ENCODE measurements at regions not wholly inside any gene's neighbourhood (a gene's known extent, or its start where the extent isn't known, plus 50 kb on each side); places are given as distances from the start of the nearest gene placed in this dataset.
A peak's percentile ranks its signal among the peaks of the same experiment; 100 is the strongest.

DNA sequence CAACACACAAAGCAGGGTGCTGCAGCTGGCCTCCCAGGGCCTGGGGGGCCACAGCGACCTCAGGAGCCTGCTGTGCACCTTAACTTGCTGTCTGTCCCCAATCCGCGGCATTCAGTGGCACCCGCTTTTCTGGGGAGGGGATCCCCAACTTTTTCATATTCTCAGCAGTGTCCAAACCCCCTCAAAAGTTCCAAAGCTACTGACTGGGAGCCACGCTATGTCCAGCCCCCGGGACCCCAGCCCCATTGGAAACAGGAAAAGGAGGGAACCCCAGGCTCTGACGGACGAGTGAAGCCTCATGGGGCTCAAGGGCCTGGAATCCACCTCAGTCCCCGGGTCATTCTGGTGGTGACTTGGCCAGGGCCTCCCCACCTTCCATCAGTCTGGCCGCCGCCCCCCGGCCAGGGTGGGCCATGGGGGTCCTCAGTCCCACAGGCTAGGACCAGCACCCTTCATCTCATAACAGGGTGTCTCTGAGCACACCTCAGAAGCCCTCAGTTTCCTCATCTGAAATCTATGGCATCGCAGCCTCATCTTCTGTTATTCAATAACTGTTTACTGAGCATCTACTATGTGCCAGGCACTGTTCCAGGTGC is 127.3 kb downstream of the NCOR2 start:
- Histone ChIP-seq H3K27me3 (ENCODE audit: control insufficient read depth, insufficient read depth, low read length) (peaks cover 8% of the 10 kb centered on the region), H3K4me3 (ENCODE audit: low read depth, low read length) (no peak overlapping the region), H3K4me1 (ENCODE audit: control insufficient read depth, insufficient read depth, low read length) (peaks cover 17% of the 10 kb centered on the region), H3K27ac (ENCODE audit: low read depth, low read length) (no peak overlapping the region), H3K36me3 (ENCODE audit: control insufficient read depth, insufficient read depth, low read length) (peaks cover 25% of the 10 kb centered on the region; the same call in 1 of the 2 replicates), H3K9ac (ENCODE audit: low read length) (no peak overlapping the region), H3K9me3 (ENCODE audit: control insufficient read depth, insufficient read depth, low read depth, low read length) (no peaks in the 10 kb centered on the region)

DNA sequence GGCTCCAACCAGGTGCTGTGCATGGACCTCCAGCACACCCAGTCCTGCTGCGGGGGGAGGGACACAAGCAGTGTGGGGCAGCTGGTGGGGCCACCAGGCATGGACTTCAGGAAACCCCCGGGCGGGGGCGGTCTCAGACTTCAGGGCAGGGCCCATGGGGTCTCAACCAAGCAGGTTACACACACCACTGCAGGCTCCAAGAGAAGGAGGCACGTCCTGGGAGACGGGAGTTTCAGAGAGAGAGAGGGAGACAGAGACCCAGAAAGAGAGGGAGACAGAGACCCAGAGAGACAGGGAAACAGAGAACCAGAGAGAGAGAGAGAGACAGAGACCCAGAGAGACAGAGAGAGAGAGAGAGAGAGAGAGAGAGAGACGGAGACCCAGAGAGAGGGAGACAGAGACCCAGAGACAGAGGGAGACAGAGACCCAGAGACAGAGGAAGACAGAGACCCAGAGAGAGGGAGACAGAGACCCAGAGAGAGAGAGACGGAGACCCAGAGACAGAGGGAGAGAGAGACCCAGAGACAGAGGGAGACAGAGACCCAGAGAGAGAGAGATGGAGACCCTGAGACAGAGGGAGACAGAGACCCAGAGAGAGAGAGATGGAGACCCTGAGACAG is 128.9 kb downstream of the NCOR2 start:
- Histone ChIP-seq H3K27me3 (ENCODE audit: control insufficient read depth, insufficient read depth, low read length) (peaks cover 8% of the 10 kb centered on the region), H3K9me3 (ENCODE audit: control insufficient read depth, insufficient read depth, low read depth, low read length) (no peaks in the 10 kb centered on the region), H3K27ac (ENCODE audit: low read depth, low read length) (no peak overlapping the region), H3K36me3 (ENCODE audit: control insufficient read depth, insufficient read depth, low read length) (peaks cover 17% of the 10 kb centered on the region; the same call in 1 of the 2 replicates), H3K9ac (ENCODE audit: low read length) (no peak overlapping the region), H3K4me1 (ENCODE audit: control insufficient read depth, insufficient read depth, low read length) (peaks cover 31% of the 10 kb centered on the region), H3K4me3 (ENCODE audit: low read depth, low read length) (no peak overlapping the region)

DNA sequence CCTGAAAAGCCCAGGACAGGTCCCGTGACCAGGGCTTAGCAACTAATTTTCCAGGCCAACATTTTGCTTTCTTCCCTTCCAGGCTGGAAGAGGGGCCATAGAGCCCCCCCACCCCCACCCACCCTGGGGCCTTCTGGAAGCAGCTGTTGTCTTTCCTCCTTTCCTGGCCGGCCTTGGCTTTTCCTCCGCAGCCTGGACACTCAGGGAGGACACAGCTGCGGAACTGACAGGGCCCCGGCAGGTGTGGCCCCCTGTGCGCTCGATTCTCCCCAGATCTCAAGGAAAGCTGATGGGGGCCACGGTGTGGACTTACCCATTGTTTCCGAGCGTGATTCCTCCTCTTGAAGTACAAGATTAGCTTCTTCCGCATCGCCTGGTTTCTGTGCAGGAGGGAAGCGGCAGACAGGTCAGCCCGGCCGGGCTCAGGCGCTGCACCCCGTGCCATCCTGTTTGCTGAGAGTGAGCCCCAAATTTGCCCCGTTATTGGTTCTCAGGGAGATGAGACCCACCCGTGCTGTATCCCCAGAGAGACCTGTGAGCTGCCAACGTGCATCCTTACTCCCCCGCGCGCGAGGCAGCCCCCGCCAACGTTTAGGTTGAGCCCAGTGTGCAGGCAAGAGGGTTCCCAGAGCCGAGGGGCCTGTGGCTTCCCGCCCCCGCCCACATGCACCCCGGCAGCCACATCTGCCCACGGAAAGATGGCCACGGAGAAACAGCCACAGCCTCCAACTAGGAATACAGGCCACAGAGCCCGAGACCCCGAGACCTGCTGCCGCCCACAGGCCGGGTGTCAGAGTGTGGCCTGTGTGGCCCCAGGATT is 129.6 kb downstream of the NCOR2 start:
- Histone ChIP-seq H3K9ac (ENCODE audit: low read length) (no peak overlapping the region), H3K4me1 (ENCODE audit: control insufficient read depth, insufficient read depth, low read length) (peaks cover 39% of the 10 kb centered on the region), H3K9me3 (ENCODE audit: control insufficient read depth, insufficient read depth, low read depth, low read length) (no peaks in the 10 kb centered on the region), H3K27me3 (ENCODE audit: control insufficient read depth, insufficient read depth, low read length) (peaks cover 8% of the 10 kb centered on the region), H3K27ac (ENCODE audit: low read depth, low read length) (no peak overlapping the region), H3K4me3 (ENCODE audit: low read depth, low read length) (no peak overlapping the region), H3K36me3 (ENCODE audit: control insufficient read depth, insufficient read depth, low read length) (peaks cover 18% of the 10 kb centered on the region; the same call in 1 of the 2 replicates)

DNA sequence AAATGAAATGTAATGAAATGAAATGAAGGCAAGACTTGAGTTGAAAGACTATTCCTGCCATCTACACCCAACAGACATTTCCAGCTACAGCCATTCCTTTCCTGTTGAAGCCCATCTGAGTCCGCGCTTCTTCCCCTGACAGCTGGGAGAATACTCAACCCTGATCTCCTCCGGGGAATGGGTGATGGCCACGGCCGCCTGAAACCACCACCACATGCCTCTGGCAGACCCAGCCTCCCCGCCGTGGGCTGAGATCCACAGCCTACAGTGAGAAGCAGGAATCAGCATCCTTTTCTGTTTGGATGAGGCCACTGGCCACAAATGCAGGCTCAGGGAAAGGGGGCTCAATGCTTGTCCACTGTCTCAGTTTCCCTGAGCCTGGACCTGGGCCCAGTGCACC is 130.3 kb downstream of the NCOR2 start:
- Histone ChIP-seq H3K4me3 (ENCODE audit: low read depth, low read length) (no peak overlapping the region), H3K9ac (ENCODE audit: low read length) (no peak overlapping the region), H3K27ac (ENCODE audit: low read depth, low read length) (no peak overlapping the region), H3K4me1 (ENCODE audit: control insufficient read depth, insufficient read depth, low read length) (peaks cover 39% of the 10 kb centered on the region), H3K27me3 (ENCODE audit: control insufficient read depth, insufficient read depth, low read length) (peaks cover 8% of the 10 kb centered on the region), H3K9me3 (ENCODE audit: control insufficient read depth, insufficient read depth, low read depth, low read length) (no peaks in the 10 kb centered on the region), H3K36me3 (ENCODE audit: control insufficient read depth, insufficient read depth, low read length) (peaks cover 12% of the 10 kb centered on the region; the same call in 1 of the 2 replicates)

DNA sequence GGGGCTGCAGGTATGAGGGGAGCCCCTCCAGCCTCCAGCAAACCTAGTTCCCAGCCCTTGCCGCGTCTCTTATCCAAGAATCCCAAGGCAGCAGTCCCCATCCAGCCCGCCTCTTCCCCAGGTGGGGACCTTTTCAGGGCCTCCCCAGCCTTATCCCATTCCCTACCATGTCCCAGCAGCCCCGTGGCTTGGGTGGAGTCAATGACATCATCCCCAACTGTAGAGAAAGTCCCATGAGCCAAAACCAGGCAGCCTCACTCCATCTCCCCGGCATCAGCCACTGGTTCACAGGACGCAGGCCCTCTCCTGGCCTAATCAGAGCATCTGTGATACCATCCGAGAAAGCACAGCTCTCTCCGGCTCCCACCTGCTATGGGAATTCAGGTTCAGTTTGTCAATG is 131.0 kb downstream of the NCOR2 start:
- H3K27ac ChIP-seq (ENCODE audit: low read depth, low read length), result no peak overlapping the region
- H3K27me3 ChIP-seq (ENCODE audit: control insufficient read depth, insufficient read depth, low read length), result peaks cover 8% of the 10 kb centered on the region
- H3K4me1 ChIP-seq (ENCODE audit: control insufficient read depth, insufficient read depth, low read length), result peaks cover 34% of the 10 kb centered on the region
- H3K36me3 ChIP-seq (ENCODE audit: control insufficient read depth, insufficient read depth, low read length), result peaks cover 12% of the 10 kb centered on the region; the same call in 1 of the 2 replicates
- H3K4me3 ChIP-seq (ENCODE audit: low read depth, low read length), result no peak overlapping the region
- no peak overlapping the region for H3K9ac ChIP-seq (ENCODE audit: low read length)
- H3K9me3 ChIP-seq (ENCODE audit: control insufficient read depth, insufficient read depth, low read depth, low read length), result no peaks in the 10 kb centered on the region

DNA sequence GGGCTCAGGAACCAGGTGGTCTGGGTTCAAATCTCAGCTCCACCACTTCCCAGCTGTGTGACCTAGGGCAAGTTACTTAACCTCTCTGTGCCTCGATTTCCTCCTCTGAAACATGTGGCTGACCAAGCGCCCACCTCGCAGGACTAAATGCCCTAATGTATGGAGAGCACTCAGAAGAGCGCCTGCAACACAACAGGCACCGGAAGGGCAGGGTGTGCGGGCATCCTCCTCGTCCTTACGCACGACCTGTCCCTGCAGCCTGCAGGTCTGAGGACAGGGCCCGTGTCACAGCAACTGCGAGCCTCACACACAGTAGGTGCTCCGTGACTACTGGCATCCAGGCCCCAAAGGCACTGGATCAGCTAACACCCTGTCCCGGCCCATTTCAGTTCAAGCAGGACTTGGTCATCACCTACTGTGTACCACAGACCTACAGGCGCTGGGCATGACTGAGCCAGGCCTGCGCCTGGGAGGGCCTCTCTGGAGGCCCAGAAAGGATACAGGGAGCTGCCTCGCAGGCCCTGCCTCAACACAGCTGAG is 131.5 kb downstream of the NCOR2 start:
- H3K9ac ChIP-seq (ENCODE audit: low read length), result no peak overlapping the region
- peaks cover 17% of the 10 kb centered on the region for H3K36me3 ChIP-seq (ENCODE audit: control insufficient read depth, insufficient read depth, low read length)
- H3K27ac ChIP-seq (ENCODE audit: low read depth, low read length), result no peak overlapping the region
- H3K27me3 ChIP-seq (ENCODE audit: control insufficient read depth, insufficient read depth, low read length), result peaks cover 8% of the 10 kb centered on the region
- H3K9me3 ChIP-seq (ENCODE audit: control insufficient read depth, insufficient read depth, low read depth, low read length), result no peaks in the 10 kb centered on the region
- peaks cover 30% of the 10 kb centered on the region for H3K4me1 ChIP-seq (ENCODE audit: control insufficient read depth, insufficient read depth, low read length)
- H3K4me3 ChIP-seq (ENCODE audit: low read depth, low read length), result no peak overlapping the region

DNA sequence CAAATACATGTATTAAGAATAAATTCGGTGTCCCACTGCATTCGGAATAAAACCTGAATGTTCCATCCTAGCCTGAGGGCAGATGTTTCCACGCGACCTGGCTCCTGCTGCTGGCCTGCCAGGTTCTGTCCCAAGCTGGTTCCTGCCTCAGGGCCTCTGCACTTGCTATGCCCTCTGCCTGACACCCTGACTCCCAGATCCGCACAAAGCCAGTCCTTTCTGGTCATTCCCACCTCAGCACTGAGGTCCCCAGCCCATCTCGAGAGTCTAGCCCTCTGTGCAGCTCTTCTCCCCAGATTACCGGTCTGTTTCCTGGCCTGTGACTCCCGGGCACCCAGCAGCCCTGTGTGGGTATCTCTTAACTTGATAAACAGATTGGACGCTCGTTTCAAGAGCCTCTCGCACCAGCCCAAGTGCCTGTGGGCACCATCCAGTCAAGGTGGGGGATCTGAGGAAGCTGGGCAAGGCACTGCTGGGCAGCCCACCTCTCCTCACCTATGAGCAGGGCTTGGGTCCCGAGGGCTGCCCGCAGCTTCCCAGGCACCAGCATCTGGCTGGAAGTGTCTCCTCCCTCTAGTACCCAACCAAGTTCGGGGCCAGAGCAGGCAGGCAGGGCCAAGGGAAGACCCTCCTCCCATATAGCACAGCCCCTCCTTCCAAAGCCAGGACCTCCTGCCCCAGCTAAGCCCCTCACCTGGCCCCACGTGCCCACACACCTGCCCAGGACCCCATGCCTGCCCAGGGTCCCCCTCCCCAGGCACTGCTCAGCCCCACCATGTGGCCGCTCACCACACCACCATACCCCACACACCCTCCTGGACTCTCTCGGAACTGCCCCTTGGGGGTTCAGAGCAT is 132.2 kb downstream of the NCOR2 start:
- no peak overlapping the region for H3K9ac ChIP-seq (ENCODE audit: low read length)
- H3K36me3 ChIP-seq (ENCODE audit: control insufficient read depth, insufficient read depth, low read length), result peaks cover 24% of the 10 kb centered on the region
- peaks cover 8% of the 10 kb centered on the region for H3K27me3 ChIP-seq (ENCODE audit: control insufficient read depth, insufficient read depth, low read length)
- H3K9me3 ChIP-seq (ENCODE audit: control insufficient read depth, insufficient read depth, low read depth, low read length), result no peaks in the 10 kb centered on the region
- peaks cover 28% of the 10 kb centered on the region for H3K4me1 ChIP-seq (ENCODE audit: control insufficient read depth, insufficient read depth, low read length)
- no peak overlapping the region for H3K4me3 ChIP-seq (ENCODE audit: low read depth, low read length)
- no peak overlapping the region for H3K27ac ChIP-seq (ENCODE audit: low read depth, low read length)

DNA sequence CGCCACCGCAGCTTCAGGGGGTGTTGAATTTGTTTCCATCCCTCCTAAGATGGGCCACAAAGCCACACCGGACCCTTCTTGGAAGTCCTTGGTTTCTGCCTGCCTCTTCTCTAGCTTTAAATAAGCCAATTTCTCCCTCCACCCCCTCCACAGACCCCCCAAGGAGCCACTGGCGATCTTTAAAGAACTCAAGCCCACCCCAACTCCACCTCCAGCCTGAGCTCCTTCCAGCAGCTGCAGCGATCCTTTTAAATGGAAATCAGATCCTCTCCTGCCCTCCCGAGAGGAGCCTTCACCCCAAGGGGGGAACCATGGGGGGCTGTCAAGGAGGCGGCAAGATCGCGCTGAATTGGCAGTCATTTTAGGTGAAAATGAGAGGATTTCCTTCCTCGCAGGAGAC is 133.1 kb downstream of the NCOR2 start:
- H3K4me3 ChIP-seq (ENCODE audit: low read depth, low read length), result 0 out of 2 replicates have a peak overlapping the region, but pooled peaks have one; percentile 4
- H3K9me3 ChIP-seq (ENCODE audit: control insufficient read depth, insufficient read depth, low read depth, low read length), result no peaks in the 10 kb centered on the region
- peaks cover 8% of the 10 kb centered on the region for H3K27me3 ChIP-seq (ENCODE audit: control insufficient read depth, insufficient read depth, low read length)
- H3K36me3 ChIP-seq (ENCODE audit: control insufficient read depth, insufficient read depth, low read length), result peaks cover 32% of the 10 kb centered on the region
- peak overlapping the region; percentile 48 for H3K27ac ChIP-seq (ENCODE audit: low read depth, low read length)
- no peak overlapping the region for H3K9ac ChIP-seq (ENCODE audit: low read length)
- H3K4me1 ChIP-seq (ENCODE audit: control insufficient read depth, insufficient read depth, low read length), result peaks cover 28% of the 10 kb centered on the region

DNA sequence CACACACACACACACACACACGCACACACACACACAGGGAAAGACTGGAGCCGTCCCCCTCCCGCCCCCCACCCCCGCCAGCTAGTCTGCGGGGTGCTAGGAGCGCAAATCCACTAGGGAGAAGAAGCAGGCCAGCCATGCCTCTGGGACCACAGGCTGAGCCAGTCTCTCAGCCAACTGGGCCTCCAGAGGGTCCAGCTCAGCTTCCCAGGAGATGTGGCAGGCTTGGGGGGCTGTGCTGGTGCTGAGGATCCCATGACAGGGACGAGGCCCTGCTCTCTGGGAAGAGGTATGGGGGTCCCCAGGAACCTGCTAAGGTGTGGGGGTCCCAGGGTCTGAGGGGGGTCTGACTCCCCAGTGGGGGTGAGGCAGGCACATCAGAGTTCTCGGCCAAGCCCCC is 133.5 kb downstream of the NCOR2 start:
- H3K9me3 ChIP-seq (ENCODE audit: control insufficient read depth, insufficient read depth, low read depth, low read length), result no peaks in the 10 kb centered on the region
- H3K9ac ChIP-seq (ENCODE audit: low read length), result peak overlapping the region; percentile 42
- peaks cover 37% of the 10 kb centered on the region for H3K36me3 ChIP-seq (ENCODE audit: control insufficient read depth, insufficient read depth, low read length)
- peaks cover 4% of the 10 kb centered on the region for H3K27me3 ChIP-seq (ENCODE audit: control insufficient read depth, insufficient read depth, low read length)
- peaks cover 28% of the 10 kb centered on the region for H3K4me1 ChIP-seq (ENCODE audit: control insufficient read depth, insufficient read depth, low read length)
- H3K4me3 ChIP-seq (ENCODE audit: low read depth, low read length), result 0 out of 2 replicates have a peak overlapping the region, but pooled peaks have one; percentile 4
- H3K27ac ChIP-seq (ENCODE audit: low read depth, low read length), result peak overlapping the region; percentile 48

DNA sequence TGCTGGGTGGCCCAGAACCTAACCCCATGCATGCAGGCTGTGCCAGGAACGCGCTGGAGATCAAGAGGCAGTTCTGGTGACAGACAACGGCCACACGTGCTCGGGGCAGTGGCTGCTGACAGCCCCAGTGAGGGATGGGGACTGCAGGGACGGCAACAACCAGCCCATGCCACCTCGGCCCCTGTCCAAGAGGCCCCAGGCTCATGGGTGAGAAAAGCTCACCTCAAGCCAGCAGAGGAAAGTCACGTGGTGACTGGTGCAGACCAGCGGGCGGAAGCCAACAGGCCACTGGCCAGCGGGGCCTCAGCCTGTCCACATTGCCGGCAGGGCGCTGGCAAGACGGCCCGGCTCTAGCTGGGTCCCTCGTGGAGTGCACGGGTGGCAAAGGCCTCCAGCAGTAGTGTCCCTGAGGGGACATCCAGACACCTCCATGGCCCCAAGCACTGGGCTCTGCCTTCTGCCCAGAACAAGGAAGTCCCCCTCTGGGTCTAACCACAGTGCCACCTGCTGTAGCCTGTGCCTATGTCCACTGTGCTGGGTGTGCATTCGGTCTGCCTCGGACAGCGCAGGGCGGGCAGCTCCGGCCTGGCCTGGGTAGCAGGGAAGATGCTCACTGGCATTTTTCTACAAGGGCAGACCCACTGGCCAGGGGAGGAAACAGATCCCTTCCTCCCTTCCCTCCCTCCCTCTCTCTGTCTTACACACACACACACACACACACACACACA is 134.1 kb downstream of the NCOR2 start:
- Histone ChIP-seq H3K27me3 (ENCODE audit: control insufficient read depth, insufficient read depth, low read length) (no peaks in the 10 kb centered on the region), H3K27ac (ENCODE audit: low read depth, low read length) (peak overlapping the region; percentile 46; the same call in 1 of the 2 replicates), H3K9me3 (ENCODE audit: control insufficient read depth, insufficient read depth, low read depth, low read length) (no peaks in the 10 kb centered on the region), H3K4me1 (ENCODE audit: control insufficient read depth, insufficient read depth, low read length) (peaks cover 28% of the 10 kb centered on the region), H3K36me3 (ENCODE audit: control insufficient read depth, insufficient read depth, low read length) (peaks cover 41% of the 10 kb centered on the region), H3K9ac (ENCODE audit: low read length) (no peak overlapping the region), H3K4me3 (ENCODE audit: low read depth, low read length) (no peak overlapping the region)
